ENCODE measurements at regions not wholly inside any gene's neighbourhood (a gene's known extent, or its start where the extent isn't known, plus 50 kb on each side); places are given as distances from the start of the nearest gene placed in this dataset.

- intact Hi-C loops (cut with DNase I), result no loop called here
- no peak for ATAC-seq (ENCODE audit: poor library complexity)
- DNase-seq, result no peak
These were observed 2371.5 kb upstream of the TENM3 start for GRCh38 chr4:179871726-179872125.

GRCh38 chr4:179872755-179873154 is 2370.4 kb upstream of the TENM3 start:
- DNase-seq (no peak), ATAC-seq (ENCODE audit: poor library complexity) (no peak)
- intact Hi-C loops (cut with DNase I), result no loop called here

GRCh38 chr4:179880756-179881155 is 2362.4 kb upstream of the TENM3 start:
- DNase-seq, result no peak
- no peak for ATAC-seq (ENCODE audit: poor library complexity)
- intact Hi-C loops (cut with DNase I), result no loop called here

- ATAC-seq (ENCODE audit: poor library complexity) (no peak), DNase-seq (no peak)
- intact Hi-C loops (cut with DNase I), result no loop called here
These were observed 2349.0 kb upstream of the TENM3 start for GRCh38 chr4:179894066-179894778.

- DNase-seq (no peak), ATAC-seq (ENCODE audit: poor library complexity) (no peak)
These were observed 2323.6 kb upstream of the TENM3 start for GRCh38 chr4:179919587-179919986.

GRCh38 chr4:179927473-179927872 is 2315.7 kb upstream of the TENM3 start:
- intact Hi-C loops (cut with DNase I), result no loop called here
- DNase-seq (no peak), ATAC-seq (ENCODE audit: poor library complexity) (no peak)

More at GRCh38 chr4:179919587-179919986, 2323.6 kb upstream of the TENM3 start:
- intact Hi-C loops (cut with DNase I), result no loop called here

- intact Hi-C loops (cut with DNase I), result no loop called here
- DNase-seq, result no peak
- ATAC-seq (ENCODE audit: poor library complexity), result no peak
These were observed 2301.3 kb upstream of the TENM3 start for GRCh38 chr4:179941911-179942310.

GRCh38 chr4:179976777-179977176 is 2266.4 kb upstream of the TENM3 start:
- DNase-seq, result no peak
- intact Hi-C loops (cut with DNase I), result no loop called here
- ATAC-seq (ENCODE audit: poor library complexity), result no peak

GRCh38 chr4:179977378-179977777 is 2265.8 kb upstream of the TENM3 start:
- no peak for DNase-seq
- ATAC-seq (ENCODE audit: poor library complexity), result no peak
- intact Hi-C loops (cut with DNase I), result no loop called here

GRCh38 chr4:179981161-179981560 is 2262.0 kb upstream of the TENM3 start:
- no peak for ATAC-seq (ENCODE audit: poor library complexity)
- no peak for DNase-seq
- intact Hi-C loops (cut with DNase I), result no loop called here

- DNase-seq, result no peak
- intact Hi-C loops (cut with DNase I), result no loop called here
- ATAC-seq (ENCODE audit: poor library complexity), result no peak
These were observed 2253.2 kb upstream of the TENM3 start for GRCh38 chr4:179989975-179990374.

- no peak for DNase-seq
- ATAC-seq (ENCODE audit: poor library complexity), result no peak
- intact Hi-C loops (cut with DNase I), result no loop called here
These were observed 2233.9 kb upstream of the TENM3 start for GRCh38 chr4:180009316-180009715.

- no peak for ATAC-seq (ENCODE audit: poor library complexity)
- intact Hi-C loops (cut with DNase I), result no loop called here
- DNase-seq, result peak; percentile 33
These were observed 2214.5 kb upstream of the TENM3 start for GRCh38 chr4:180028682-180029081.

- DNase-seq (no peak), ATAC-seq (ENCODE audit: poor library complexity) (no peak)
- intact Hi-C loops (cut with DNase I), result no loop called here
These were observed 2211.9 kb upstream of the TENM3 start for GRCh38 chr4:180031330-180031729.

- ATAC-seq (ENCODE audit: poor library complexity) (no peak), DNase-seq (no peak)
- intact Hi-C loops (cut with DNase I), result no loop called here
These were observed 2201.6 kb upstream of the TENM3 start for GRCh38 chr4:180041576-180041975.

GRCh38 chr4:180052629-180053028 is 2190.6 kb upstream of the TENM3 start:
- ATAC-seq (ENCODE audit: poor library complexity), result no peak
- intact Hi-C loops (cut with DNase I), result no loop called here
- DNase-seq, result no peak

- intact Hi-C loops (cut with DNase I), result no loop called here
- no peak for DNase-seq
- ATAC-seq (ENCODE audit: poor library complexity), result no peak
These were observed 2188.9 kb upstream of the TENM3 start for GRCh38 chr4:180054291-180054690.

- ATAC-seq (ENCODE audit: poor library complexity) (no peak), DNase-seq (no peak)
- intact Hi-C loops (cut with DNase I), result no loop called here
These were observed 2185.9 kb upstream of the TENM3 start for GRCh38 chr4:180057299-180057721.

- peak; percentile 33 for DNase-seq
- no peak for ATAC-seq (ENCODE audit: poor library complexity)
- intact Hi-C loops (cut with DNase I), result no loop called here
These were observed 2185.1 kb upstream of the TENM3 start for GRCh38 chr4:180057891-180058671.

GRCh38 chr4:180058691-180059215 is 2184.4 kb upstream of the TENM3 start:
- DNase-seq, result peak; percentile 42
- peak; percentile 62 for ATAC-seq (ENCODE audit: poor library complexity)
- intact Hi-C loops (cut with DNase I), result no loop called here

Data from Right ventricle myocardium superior (tissue), 1 donor.